Endothelial cell of umbilical vein (primary cell): ENCODE measurements at regions not wholly inside any gene's neighbourhood (a gene's known extent, or its start where the extent isn't known, plus 50 kb on each side); places are given as distances from the start of the nearest gene placed in this dataset.

Experiments used
- BruUV-seq: library from RNA; stranded (reverse); fragments of 400-500 nt; replicated peaks from 2 replicates; lab custom pipeline; 2021; lab: Mats Ljungman, UMichigan
- CTCF ChIA-PET: fragments of 300-600, 350-600 bp; sonication (Branson Sonifier 250); formaldehyde crosslinking; loops from one replicate; lab custom pipeline; 2021; ENCODE audit warnings: antibody characterized with exemption, inconsistent platforms; lab: Charles Lee
- POLR2A ChIA-PET: fragments of 300-600, 350-600 bp; sonication (Branson Sonifier 250); formaldehyde crosslinking; loops from one replicate; lab custom pipeline; 2021; ENCODE audit warnings: antibody characterized with exemption, inconsistent platforms; lab: Charles Lee
- DNase-seq: peaks from one replicate; pipeline ENCODE4 v3.0.0-alpha.2; 2011; ENCODE audit warnings: low read depth, low spot score
- FAIRE-seq: peaks from 2 replicates; lab custom pipeline; 2011; peaks lifted over from hg19 to GRCh38; lab: Jason Lieb, UNC
- H2AFZ ChIP-seq: 2 replicates; pipeline ENCODE4 v1.6.0; 2012; ENCODE audit warnings: low read depth, low read length, control low read depth, inconsistent platforms
- H3K27ac ChIP-seq: 2 replicates; pipeline ENCODE4 v1.5.1; 2011; ENCODE audit warnings: low read depth, mild to moderate bottlenecking, control low read depth, low read length, moderate library complexity; ENCODE audit not compliant: insufficient read depth
- H3K27me3 ChIP-seq, 2 experiments: 2 replicates each; pipeline versions ENCODE4 v1.6.0 to v1.6.1; 2011; ENCODE audit warnings: low read length in 2 of 2, mixed read lengths in 1 of 2; ENCODE audit not compliant: control insufficient read depth in 2 of 2, insufficient read depth in 2 of 2
- H3K36me3 ChIP-seq, 2 experiments: 2 replicates in 1 of 2; 3 replicates in 1 of 2; pipeline ENCODE4 v1.5.1; 2011; ENCODE audit warnings: low read length in 2 of 2, mild to moderate bottlenecking in 1 of 2, moderate library complexity in 1 of 2; ENCODE audit not compliant: control insufficient read depth in 2 of 2, insufficient read depth in 2 of 2; ENCODE audit errors: extremely low read depth in 1 of 2
- H3K4me1 ChIP-seq: 3 replicates; pipeline ENCODE4 v1.5.1; 2011; ENCODE audit warnings: mild to moderate bottlenecking, low read length; ENCODE audit not compliant: control insufficient read depth, insufficient read depth; ENCODE audit errors: extremely low read depth
- H3K4me2 ChIP-seq: 2 replicates; pipeline ENCODE4 v1.6.1; 2011; ENCODE audit warnings: low read length, control low read depth, mixed read lengths; ENCODE audit not compliant: insufficient read depth
- H3K4me3 ChIP-seq, 3 experiments: fragments of 200-600 bp in 1 of 3; sonication (generic), shearing (Covaris generic) in 1 of 3; replicated peaks in 1 of 3; 2 replicates each; pipeline ENCODE4 v1.5.1; 2011 to 2016; ENCODE audit warnings: control low read depth in 3 of 3, low read length in 3 of 3, mild to moderate bottlenecking in 2 of 3, inconsistent platforms in 1 of 3, low read depth in 1 of 3, moderate library complexity in 1 of 3; ENCODE audit not compliant: insufficient read depth in 1 of 3
- H3K79me2 ChIP-seq: 2 replicates; pipeline ENCODE4 v1.6.0; 2012; ENCODE audit warnings: low read length, inconsistent platforms; ENCODE audit not compliant: control insufficient read depth, insufficient read depth
- H3K9ac ChIP-seq: replicated peaks from 2 replicates; pipeline ENCODE3; 2011; ENCODE audit warnings: low read length, control low read depth; ENCODE audit not compliant: insufficient read depth; ENCODE audit errors: extremely low read depth
- H3K9me1 ChIP-seq: replicated peaks from 3 replicates; pipeline ENCODE4 v1.6.0; 2011; ENCODE audit warnings: mild to moderate bottlenecking, low read length; ENCODE audit not compliant: control insufficient read depth, insufficient read depth; ENCODE audit errors: extremely low read depth
- H3K9me3 ChIP-seq: replicated peaks from 2 replicates; pipeline ENCODE4 v1.5.1; 2012; ENCODE audit warnings: low read length, inconsistent platforms; ENCODE audit not compliant: control insufficient read depth, insufficient read depth
- H4K20me1 ChIP-seq: replicated peaks from 2 replicates; pipeline ENCODE3; 2011; ENCODE audit warnings: mild to moderate bottlenecking, low read length; ENCODE audit not compliant: control insufficient read depth, insufficient read depth; ENCODE audit errors: extremely low read depth
- CTCF ChIP-seq, 2 donors: IDR thresholded peaks; 1 replicate in 1 of 2; 2 replicates in 1 of 2; pipeline ENCODE4 v1.5.1; 2011; ENCODE audit warnings: low read length in 2 of 2, mild to moderate bottlenecking in 2 of 2, moderate library complexity in 2 of 2, control low read depth in 1 of 2, inconsistent platforms in 1 of 2, low read depth in 1 of 2; ENCODE audit not compliant: insufficient read depth in 1 of 2; ENCODE audit errors: extremely low read depth in 1 of 2
- EZH2 ChIP-seq: IDR thresholded peaks from 2 replicates; pipeline ENCODE4 v1.6.1; 2012; ENCODE audit warnings: borderline replicate concordance, low read depth, mild to moderate bottlenecking, moderate library complexity, low read length, inconsistent platforms; ENCODE audit not compliant: severe bottlenecking
- FOS ChIP-seq: IDR thresholded peaks from 2 replicates; pipeline ENCODE4 v1.6.1; 2011; ENCODE audit warnings: mild to moderate bottlenecking, low read length, moderate library complexity, borderline replicate concordance; ENCODE audit not compliant: insufficient read depth
- GATA2 ChIP-seq: IDR thresholded peaks from 2 replicates; pipeline ENCODE4 v1.7.0; 2011; ENCODE audit warnings: low read depth, mild to moderate bottlenecking, moderate library complexity, mixed read lengths, low read length; ENCODE audit not compliant: insufficient read length, insufficient read depth
- JUN ChIP-seq: IDR thresholded peaks from 2 replicates; pipeline ENCODE4 v1.6.1; 2011; ENCODE audit warnings: borderline replicate concordance, low read depth; ENCODE audit not compliant: insufficient read length, insufficient read depth
- MAX ChIP-seq: IDR thresholded peaks from 2 replicates; pipeline ENCODE4 v1.6.1; 2011; ENCODE audit not compliant: insufficient read depth, insufficient read length
- MYC ChIP-seq: IDR thresholded peaks from one replicate; pipeline ENCODE4 v1.6.1; 2011; ENCODE audit warnings: mild to moderate bottlenecking, low read depth, low read length
- POLR2A ChIP-seq: IDR thresholded peaks from 2 replicates; pipeline ENCODE4 v1.6.1; 2012; ENCODE audit warnings: low read depth, mild to moderate bottlenecking, control low read depth, low read length
- POLR2AphosphoS5 ChIP-seq: IDR thresholded peaks from 2 replicates; pipeline ENCODE4 v1.6.1; 2012; ENCODE audit warnings: low read depth, mild to moderate bottlenecking, control low read depth, low read length, moderate library complexity; ENCODE audit not compliant: insufficient read depth
- dilution Hi-C: fragments of 300-500 bp; cut with MboI; formaldehyde crosslinking; loops from one replicate; pipeline ENCODE4 v1.15.0; 2019; ENCODE audit warnings: low sequenced_read_pairs; ENCODE audit not compliant: extremely low pct_ligation_motif_present
- intact Hi-C: fragments of 100-400 bp; cut with micrococcal nuclease; formaldehyde crosslinking; loops from one replicate; pipeline ENCODE4 v1.10.0; 2022

- Histone ChIP-seq H3K9me1 (no peaks in the 10 kb centered on the region), H3K27ac (no peak overlapping the region), H3K36me3 (no peaks in the 10 kb centered on the region), H2AFZ (no peak overlapping the region), H4K20me1 (no peaks in the 10 kb centered on the region), H3K9ac (no peak overlapping the region), H3K4me2 (no peak overlapping the region), H3K4me3 (no peak overlapping the region), H3K9me3 (no peaks in the 10 kb centered on the region), H3K4me1 (no peaks in the 10 kb centered on the region), H3K79me2 (no peaks in the 10 kb centered on the region), H3K27me3 (no peaks in the 10 kb centered on the region)
- FAIRE-seq, result no peak
- intact Hi-C loops, result no loop called here
- dilution Hi-C loops, result no loop called here
- no TSS peak for BruUV-seq
- no peak for DNase-seq
- TF ChIP-seq FOS (no peak), MYC (no peak), JUN (no peak), EZH2 (no peak), GATA2 (no peak), CTCF (IDR thresholded peaks at IDR 0.05; ENCODE audit: extremely low read depth in 1 of 2, insufficient read depth in 1 of 2, low read depth in 1 of 2, low read length in 2 of 2) (no peak), POLR2AphosphoS5 (no peak), MAX (no peak), POLR2A (no peak)
- POLR2A ChIA-PET, result no interaction called here
- CTCF ChIA-PET, result no interaction called here
Measured at GRCh38 chr15:26359855-26360254, 413.0 kb downstream of the GABRB3 start.
